GM23338 (cell line): ENCODE measurements at regions not wholly inside any gene's neighbourhood (a gene's known extent, or its start where the extent isn't known, plus 50 kb on each side); places are given as distances from the start of the nearest gene placed in this dataset.

Experiments
- ATAC-seq: fragments of 200-7000 bp; cut with Tn5 transposase; 3 replicates; pipeline ENCODE4 v1.9.1; 2020
- DNase-seq: peaks from one replicate; pipeline ENCODE4 v3.0.0-alpha.2; 2015; ENCODE audit warnings: low spot score
- H2AFZ ChIP-seq: fragments of 200-600 bp; sonication (generic); 2 replicates; pipeline ENCODE4 v1.8.0; 2016; ENCODE audit warnings: antibody characterized with exemption, mild to moderate bottlenecking, moderate library complexity
- H3F3A ChIP-seq: fragments of 200-600 bp; sonication (generic); replicated peaks from 2 replicates; pipeline ENCODE4 v1.8.0; 2017; ENCODE audit warnings: antibody characterized with exemption, mixed run types, low read depth
- H3K27ac ChIP-seq: fragments of 200-600 bp; sonication (generic); 2 replicates; pipeline ENCODE4 v1.6.1; 2016; ENCODE audit warnings: low read depth
- H3K27me3 ChIP-seq: fragments of 200-600 bp; sonication (generic); 2 replicates; pipeline ENCODE4 v1.8.0; 2016; ENCODE audit warnings: mild to moderate bottlenecking, mixed run types, moderate library complexity; ENCODE audit not compliant: insufficient read depth
- H3K36me3 ChIP-seq: fragments of 200-600 bp; sonication (generic); 2 replicates; pipeline ENCODE4 v1.8.0; 2016; ENCODE audit warnings: mild to moderate bottlenecking; ENCODE audit not compliant: insufficient read depth
- H3K4me1 ChIP-seq: fragments of 200-600 bp; sonication (generic); 2 replicates; pipeline ENCODE4 v1.8.0; 2016; ENCODE audit warnings: mild to moderate bottlenecking, moderate library complexity; ENCODE audit not compliant: insufficient read depth
- H3K4me2 ChIP-seq: fragments of 200-600 bp; sonication (generic); 2 replicates; pipeline ENCODE4 v1.7.1; 2017; ENCODE audit warnings: mixed run types
- H3K4me3 ChIP-seq: fragments of 200-600 bp; sonication (generic); 2 replicates; pipeline ENCODE4 v1.6.1; 2016; ENCODE audit warnings: mixed run types
- H3K79me2 ChIP-seq: fragments of 200-600 bp; sonication (generic); replicated peaks from 2 replicates; pipeline ENCODE4 v1.8.0; 2017; ENCODE audit warnings: mild to moderate bottlenecking; ENCODE audit not compliant: insufficient read depth
- H3K9me2 ChIP-seq: fragments of 200-600 bp; sonication (generic); 2 replicates; pipeline ENCODE4 v1.8.0; 2017; ENCODE audit not compliant: insufficient read depth
- H4K20me1 ChIP-seq: fragments of 200-600 bp; sonication (generic); replicated peaks from 2 replicates; pipeline ENCODE4 v1.8.0; 2017; ENCODE audit warnings: mild to moderate bottlenecking; ENCODE audit not compliant: insufficient read depth
- H3K27ac Mint-ChIP-seq: 2 replicates; pipeline ENCODE4 v1.8.0; 2020; ENCODE audit warnings: inconsistent platforms, mild to moderate bottlenecking, moderate library complexity, mixed read lengths
- H3K27me3 Mint-ChIP-seq: 3 replicates; pipeline ENCODE4 v1.8.0; 2022; ENCODE audit warnings: low read depth, mild to moderate bottlenecking, moderate library complexity, mixed read lengths, inconsistent platforms; ENCODE audit not compliant: insufficient read depth, poor library complexity
- H3K36me3 Mint-ChIP-seq: 3 replicates; pipeline ENCODE4 v1.8.0; 2021; ENCODE audit warnings: low read depth, mild to moderate bottlenecking, inconsistent platforms, moderate library complexity, mixed read lengths
- H3K4me1 Mint-ChIP-seq: 3 replicates; pipeline ENCODE4 v1.8.0; 2020; ENCODE audit warnings: mild to moderate bottlenecking, inconsistent platforms, mixed read lengths
- H3K4me3 Mint-ChIP-seq: 3 replicates; pipeline ENCODE4 v1.8.0; 2021; ENCODE audit warnings: moderate library complexity, mild to moderate bottlenecking, inconsistent platforms, mixed read lengths
- H3K9me3 Mint-ChIP-seq: 3 replicates; pipeline ENCODE4 v1.8.0; 2020; ENCODE audit warnings: moderate library complexity, mild to moderate bottlenecking, inconsistent platforms, mixed read lengths
- CREB1 ChIP-seq: fragments of 250-450 bp; sonication (Bioruptor Pico); IDR thresholded peaks from 2 replicates; pipeline ENCODE4 v1.5.0; 2020; ENCODE audit warnings: low read depth, mild to moderate bottlenecking, moderate library complexity
- CTCF ChIP-seq, 2 experiments: fragments of 200-600 bp in 1 of 2; sonication (generic) in 1 of 2; conservative IDR thresholded peaks; 2 replicates each; pipeline versions ENCODE4 v1.5.1 to v1.6.1; 2016 to 2017; ENCODE audit warnings: antibody characterized with exemption in 2 of 2, low read depth in 2 of 2, mild to moderate bottlenecking in 2 of 2, moderate library complexity in 1 of 2
- ETS1 ChIP-seq: IDR thresholded peaks from 2 replicates; pipeline ENCODE4 v1.6.1; 2016; ENCODE audit warnings: antibody characterized with exemption
- EZH2 ChIP-seq: fragments of 200-600 bp; sonication (generic); IDR thresholded peaks from one replicate; pipeline ENCODE4 v1.8.0; 2017; ENCODE audit warnings: antibody characterized with exemption, mild to moderate bottlenecking, low read depth; ENCODE audit not compliant: unreplicated experiment
- EZH2phosphoT487 ChIP-seq: fragments of 200-600 bp; sonication (generic); IDR thresholded peaks from one replicate; pipeline ENCODE4 v1.8.1; 2018; ENCODE audit warnings: antibody characterized with exemption; ENCODE audit not compliant: unreplicated experiment
- REST ChIP-seq: IDR thresholded peaks from one replicate; pipeline ENCODE4 v1.6.1; 2018; ENCODE audit warnings: antibody characterized with exemption; ENCODE audit not compliant: unreplicated experiment
- STAT1 ChIP-seq: IDR thresholded peaks from one replicate; pipeline ENCODE4 v1.6.1; 2016; ENCODE audit warnings: antibody characterized with exemption; ENCODE audit not compliant: unreplicated experiment
- ZNF114 ChIP-seq: fragments of 250-450 bp; sonication (Bioruptor Pico); IDR thresholded peaks from 2 replicates; pipeline ENCODE4 v1.5.0; 2020; ENCODE audit warnings: mild to moderate bottlenecking, moderate library complexity
- ZNF331 ChIP-seq: fragments of 250-450 bp; sonication (Bioruptor Pico); IDR thresholded peaks from 2 replicates; pipeline ENCODE4 v1.5.0; 2020; ENCODE audit warnings: low read depth, mild to moderate bottlenecking, moderate library complexity
- ZNF462 ChIP-seq: fragments of 250-450 bp; sonication (Bioruptor Pico); IDR thresholded peaks from 2 replicates; pipeline ENCODE4 v1.5.0; 2020; ENCODE audit warnings: mild to moderate bottlenecking, moderate library complexity

GRCh38 chr5:99005506-99005905, 76.7 kb upstream of the CHD1 start (continued):
- TF ChIP-seq ZNF462 (CRISPR knock-in tag) (no peak), EZH2phosphoT487 (no peak), CREB1 (CRISPR knock-in tag) (no peak), EZH2 (no peak), ZNF114 (CRISPR knock-in tag) (no peak), STAT1 (no peak), ZNF331 (CRISPR knock-in tag) (no peak), CTCF (conservative IDR thresholded peaks at IDR 0.05; ENCODE audit: low read depth in 2 of 2) (no peak)

- Histone ChIP-seq H3K4me1 (0 out of 2 replicates have a peak, but pooled peaks cover 7% of the 10 kb centered on the region), H3K27ac (no peak overlapping the region), H2AFZ (no peak overlapping the region), H3K27me3 (no peaks in the 10 kb centered on the region), H3K4me2 (no peak overlapping the region), H3K4me3 (no peak overlapping the region), H3K36me3 (no peaks in the 10 kb centered on the region), H3K9me2 (no peaks in the 10 kb centered on the region), H4K20me1 (no peaks in the 10 kb centered on the region), H3K79me2 (no peaks in the 10 kb centered on the region), H3F3A (no peaks in the 10 kb centered on the region)
- no peaks in the 10 kb centered on the region for H3K27me3 Mint-ChIP-seq
- peaks cover 3% of the 10 kb centered on the region; the same call in 1 of the 3 replicates for H3K36me3 Mint-ChIP-seq
- DNase-seq = no peak
- H3K27ac Mint-ChIP-seq = no peak overlapping the region
- peaks cover 3% of the 10 kb centered on the region; the same call in 2 of the 3 replicates for H3K9me3 Mint-ChIP-seq
- ATAC-seq = no peak
- H3K4me3 Mint-ChIP-seq = no peak overlapping the region
- peaks cover 12% of the 10 kb centered on the region for H3K4me1 Mint-ChIP-seq
- no peak for TF ChIP-seq REST
- TF ChIP-seq CREB1 (CRISPR knock-in tag) = no peak
- no peak for TF ChIP-seq STAT1
- no peak for TF ChIP-seq EZH2phosphoT487
- no peak for TF ChIP-seq EZH2
- no peak for TF ChIP-seq ETS1
These were observed 76.2 kb upstream of the CHD1 start for GRCh38 chr5:99004960-99005359.
